Fibroblast of villous mesenchyme (primary cell): ENCODE measurements at regions not wholly inside any gene's neighbourhood (a gene's known extent, or its start where the extent isn't known, plus 50 kb on each side); places are given as distances from the start of the nearest gene placed in this dataset.

Source experiments
- DNase-seq: peaks from one replicate; pipeline ENCODE4 v3.0.0-alpha.2; 2010; ENCODE audit warnings: low read depth
- H3K4me3 ChIP-seq: 2 replicates; pipeline ENCODE4 v1.5.1; 2011; ENCODE audit warnings: low read depth, mild to moderate bottlenecking, low read length
- TF ChIP-seq, protein P1 (sequence below): IDR thresholded peaks from 2 replicates; pipeline ENCODE4 v1.5.1; 2012; ENCODE audit warnings: low read depth, mild to moderate bottlenecking, low read length; ENCODE audit not compliant: insufficient read depth

DNA sequence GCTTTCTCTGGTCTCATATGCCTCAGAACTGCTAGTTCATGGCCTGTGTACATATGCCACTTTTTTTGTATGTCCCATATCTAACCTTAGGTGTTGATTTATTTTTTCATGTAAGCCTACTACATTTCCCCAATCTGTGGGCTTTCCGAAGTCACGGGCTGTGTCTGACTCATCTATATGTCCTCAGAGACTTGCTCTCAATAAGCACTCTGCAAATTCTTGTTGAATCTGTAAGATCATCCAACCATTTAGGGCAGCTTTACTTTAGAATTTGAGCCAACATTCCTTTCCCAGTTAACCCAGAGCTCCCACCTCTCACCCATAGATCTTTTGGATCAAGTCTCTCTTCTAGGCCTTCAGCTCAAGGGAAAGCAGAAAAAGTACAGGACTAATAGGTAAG lies 263.4 kb downstream of the SEC61B start:
- H3K4me3 ChIP-seq: no peak overlapping the region
- DNase-seq: peak; percentile 33

DNA sequence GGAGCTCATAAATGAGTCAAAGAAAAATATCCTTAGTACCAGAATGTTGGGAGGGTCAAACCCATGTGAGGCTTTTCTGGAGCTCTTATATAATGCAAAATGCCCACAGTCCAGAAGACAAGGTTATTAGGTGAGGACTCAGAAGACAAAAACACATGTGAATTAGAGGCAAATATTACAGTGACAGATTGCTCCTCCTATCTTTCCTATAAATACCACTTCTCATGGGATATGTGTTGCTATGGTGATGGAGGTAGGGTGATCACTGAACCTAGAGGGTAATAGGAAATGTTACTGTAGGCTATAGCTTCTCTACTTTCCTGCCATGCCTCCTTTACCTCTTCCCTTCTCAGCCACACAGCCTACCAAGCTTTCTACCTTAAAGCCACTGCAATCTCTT lies 264.6 kb downstream of the SEC61B start:
- TF ChIP-seq, protein P1, sequence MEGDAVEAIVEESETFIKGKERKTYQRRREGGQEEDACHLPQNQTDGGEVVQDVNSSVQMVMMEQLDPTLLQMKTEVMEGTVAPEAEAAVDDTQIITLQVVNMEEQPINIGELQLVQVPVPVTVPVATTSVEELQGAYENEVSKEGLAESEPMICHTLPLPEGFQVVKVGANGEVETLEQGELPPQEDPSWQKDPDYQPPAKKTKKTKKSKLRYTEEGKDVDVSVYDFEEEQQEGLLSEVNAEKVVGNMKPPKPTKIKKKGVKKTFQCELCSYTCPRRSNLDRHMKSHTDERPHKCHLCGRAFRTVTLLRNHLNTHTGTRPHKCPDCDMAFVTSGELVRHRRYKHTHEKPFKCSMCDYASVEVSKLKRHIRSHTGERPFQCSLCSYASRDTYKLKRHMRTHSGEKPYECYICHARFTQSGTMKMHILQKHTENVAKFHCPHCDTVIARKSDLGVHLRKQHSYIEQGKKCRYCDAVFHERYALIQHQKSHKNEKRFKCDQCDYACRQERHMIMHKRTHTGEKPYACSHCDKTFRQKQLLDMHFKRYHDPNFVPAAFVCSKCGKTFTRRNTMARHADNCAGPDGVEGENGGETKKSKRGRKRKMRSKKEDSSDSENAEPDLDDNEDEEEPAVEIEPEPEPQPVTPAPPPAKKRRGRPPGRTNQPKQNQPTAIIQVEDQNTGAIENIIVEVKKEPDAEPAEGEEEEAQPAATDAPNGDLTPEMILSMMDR: no peak
- H3K4me3 ChIP-seq: no peak overlapping the region
- DNase-seq: no peak

More for the DNA sequence above, 263.4 kb downstream of the SEC61B start:
- TF ChIP-seq, protein P1: no peak

DNA sequence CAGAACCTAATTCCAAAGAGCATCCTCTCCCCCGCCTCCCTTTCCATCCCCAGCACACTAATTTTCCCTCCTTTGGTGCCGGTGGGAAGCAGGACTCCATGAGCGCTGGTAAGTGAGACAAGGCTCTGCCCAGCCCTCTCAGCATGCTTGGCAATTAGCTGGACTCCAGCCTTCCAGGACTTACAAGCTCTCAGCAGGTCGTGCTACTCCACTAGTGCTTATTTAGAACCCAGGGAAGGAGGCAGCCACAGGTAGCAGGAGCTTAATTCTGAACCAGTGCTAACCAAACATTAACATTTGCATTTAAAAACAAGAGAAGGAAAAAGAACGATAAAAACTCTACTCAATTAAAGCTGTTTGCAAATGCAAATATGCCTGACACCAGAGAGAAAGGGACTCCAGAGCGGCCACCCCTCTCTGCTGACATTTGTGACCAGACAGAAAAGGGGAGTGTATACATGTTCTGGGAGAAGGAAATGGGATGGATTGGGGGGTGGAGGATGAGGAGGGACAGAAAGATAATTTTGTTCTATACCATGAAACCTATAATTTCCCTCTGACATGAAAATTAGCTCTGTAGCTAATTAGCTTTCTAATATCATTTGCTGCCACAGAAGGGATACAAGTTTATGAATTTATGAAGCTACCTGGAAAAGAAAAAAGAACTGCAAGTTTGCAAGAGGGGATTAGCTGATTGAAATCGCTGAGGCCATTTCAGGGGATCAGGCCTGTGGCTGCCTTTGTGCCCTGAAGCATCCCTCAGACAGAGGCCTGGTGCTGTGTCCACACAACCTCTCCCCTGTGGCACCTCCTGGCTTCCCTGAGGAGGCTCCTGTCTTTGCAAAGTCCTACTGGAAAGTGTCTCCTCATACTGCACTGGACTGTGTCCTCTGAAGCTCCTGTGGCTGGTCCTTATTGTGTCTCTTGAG lies 266.3 kb downstream of the SEC61B start:
- TF ChIP-seq, protein P1: no peak
- H3K4me3 ChIP-seq: no peak overlapping the region
- no peak for DNase-seq

GRCh38 chr9:99489060-99489413 lies 267.0 kb downstream of the SEC61B start:
- TF ChIP-seq, protein P1: no peak
- no peak overlapping the region for H3K4me3 ChIP-seq
- peak; percentile 18 for DNase-seq

- no peak overlapping the region for H3K4me3 ChIP-seq
- DNase-seq: peak; percentile 45
- TF ChIP-seq, protein P1: no peak
These were observed 268.6 kb downstream of the SEC61B start for GRCh38 chr9:99490729-99491128.

DNA sequence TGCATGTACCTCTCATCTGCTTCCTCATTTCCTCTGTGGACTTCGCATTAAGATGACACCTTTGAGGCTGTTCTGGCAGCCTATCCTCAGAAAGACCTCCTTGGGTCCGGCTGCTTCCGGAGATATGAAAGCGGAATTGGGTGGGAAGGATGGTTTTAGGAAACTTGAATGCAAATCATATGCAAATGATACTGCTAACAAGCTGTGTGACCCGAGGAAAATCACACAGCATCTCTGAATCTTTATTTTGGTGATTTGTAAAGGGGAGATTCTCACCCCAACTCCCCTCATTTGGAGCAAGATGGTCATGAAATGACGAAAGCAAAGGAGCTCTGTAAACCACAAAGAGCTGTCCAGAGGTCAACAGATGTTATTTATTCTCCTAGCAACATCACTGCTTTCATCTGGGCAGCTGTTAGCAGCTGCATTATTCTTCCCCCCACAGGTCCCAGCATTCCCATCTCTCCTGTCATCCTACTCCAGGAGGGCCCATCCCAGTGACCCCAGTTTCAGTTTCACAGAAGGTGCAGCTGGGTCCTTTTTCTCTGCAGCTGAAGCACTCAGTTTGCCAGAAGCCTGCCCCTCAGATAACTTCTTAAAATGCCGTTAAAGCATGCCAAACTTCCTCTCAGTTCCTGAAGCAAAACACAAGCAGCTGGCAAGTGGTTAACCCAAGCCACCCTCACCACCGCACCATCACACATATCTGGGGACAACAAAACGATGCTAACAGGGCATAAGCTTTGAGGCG lies 269.5 kb downstream of the SEC61B start:
- TF ChIP-seq, protein P1: no peak
- peak; percentile 67 for DNase-seq
- no peak overlapping the region for H3K4me3 ChIP-seq
